ENCODE measurements at regions not wholly inside any gene's neighbourhood (a gene's known extent, or its start where the extent isn't known, plus 50 kb on each side); places are given as distances from the start of the nearest gene placed in this dataset.
A peak's percentile ranks its signal among the peaks of the same experiment; 100 is the strongest.

DNA sequence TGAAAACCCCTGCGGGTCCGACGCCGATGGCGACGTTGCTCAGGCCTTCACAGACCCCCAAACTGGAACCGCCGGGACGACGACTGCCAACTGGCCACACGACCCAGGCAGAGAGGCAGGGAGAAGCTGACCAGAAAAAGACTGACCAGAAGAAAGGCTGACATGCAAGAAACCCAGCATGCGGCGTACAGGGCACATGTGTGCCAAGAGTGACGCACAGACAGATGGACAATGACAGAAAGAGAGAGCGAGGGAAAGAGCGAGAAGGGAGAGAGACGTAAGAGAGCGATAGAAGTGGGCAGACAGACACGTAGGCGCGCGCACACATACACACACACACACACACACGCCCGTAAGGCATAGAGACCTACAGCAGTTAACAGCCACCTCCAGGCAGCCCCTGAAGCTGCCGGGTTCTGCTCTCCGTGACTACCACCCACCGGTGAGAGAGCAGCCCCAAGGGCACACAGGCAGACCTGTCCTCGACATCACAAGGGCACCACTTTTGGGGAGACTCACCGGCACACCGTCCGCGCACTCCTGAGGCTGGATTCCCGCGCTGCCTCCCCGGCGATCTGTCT, 67.2 kb upstream of the ZNF527 start:
- no peak for DNase-seq

DNA sequence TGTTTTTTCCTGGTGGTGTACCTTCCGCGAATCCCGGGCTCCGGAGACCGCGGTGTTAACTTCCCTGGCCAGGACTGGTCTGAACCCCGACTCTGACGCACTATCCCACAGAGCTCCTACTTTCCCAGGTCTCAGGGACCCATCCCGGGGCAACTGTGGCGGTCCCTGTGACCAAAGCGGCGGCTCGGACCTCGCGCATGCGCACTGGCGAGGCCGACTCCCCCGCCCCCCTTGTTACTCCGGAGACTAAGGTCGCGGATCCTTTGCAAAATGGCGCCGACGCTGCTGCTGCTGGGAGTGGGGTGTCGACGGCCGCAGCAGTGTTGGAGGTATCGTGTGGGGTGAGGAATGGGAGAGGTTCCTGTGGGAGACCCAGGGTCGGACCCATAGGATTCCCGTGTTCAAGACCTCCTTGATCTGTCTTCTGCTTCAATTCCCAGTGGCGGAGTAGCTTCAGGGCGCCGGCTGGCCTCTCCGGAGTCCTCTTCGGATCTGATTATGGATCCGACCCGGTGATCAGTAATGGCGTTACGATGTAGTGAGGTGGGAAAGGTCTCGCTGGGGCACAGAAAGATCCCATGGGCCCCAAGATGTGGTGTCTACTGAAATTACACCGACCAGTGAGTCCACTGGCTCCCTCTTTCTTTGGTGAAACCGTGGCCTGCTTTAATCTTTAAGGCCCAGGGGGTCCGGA, 66.6 kb upstream of the ZNF527 start:
- DNase-seq, result no peak

GRCh38 chr19:37304884-37305255, 66.0 kb upstream of the ZNF527 start:
- no peak for DNase-seq

DNA sequence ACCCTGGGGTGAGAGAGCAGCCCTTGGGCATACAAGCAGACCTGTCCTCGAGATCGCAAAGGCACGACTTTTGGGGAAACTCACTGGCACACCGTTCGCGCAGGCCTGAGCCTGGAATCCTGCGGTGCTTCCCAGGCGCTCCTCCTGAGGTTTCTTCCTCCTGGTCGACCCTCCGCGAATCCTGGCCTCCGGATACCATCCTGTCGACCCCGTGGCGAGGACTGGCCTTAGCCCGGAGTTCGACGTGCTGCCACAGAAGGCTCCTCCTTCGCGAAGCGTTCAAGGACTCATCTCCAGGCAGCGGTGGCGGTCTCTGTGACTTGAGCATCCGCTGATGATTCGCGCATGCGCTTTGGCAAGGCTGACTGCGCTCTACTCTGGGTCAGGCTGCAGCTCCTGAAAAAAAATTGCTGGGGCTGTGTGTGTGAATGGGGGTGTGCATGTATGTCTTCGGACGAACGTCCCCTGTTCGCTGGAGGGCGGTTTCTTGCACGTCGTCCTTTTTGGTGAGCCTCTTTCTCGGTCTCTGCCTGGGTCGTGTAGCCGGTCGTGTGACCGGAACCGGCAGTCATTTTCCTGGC, 64.4 kb upstream of the ZNF527 start:
- no peak for DNase-seq

GRCh38 chr19:37309834-37310575, 60.9 kb upstream of the ZNF527 start:
- peak; percentile 17 to 36 for DNase-seq

DNA sequence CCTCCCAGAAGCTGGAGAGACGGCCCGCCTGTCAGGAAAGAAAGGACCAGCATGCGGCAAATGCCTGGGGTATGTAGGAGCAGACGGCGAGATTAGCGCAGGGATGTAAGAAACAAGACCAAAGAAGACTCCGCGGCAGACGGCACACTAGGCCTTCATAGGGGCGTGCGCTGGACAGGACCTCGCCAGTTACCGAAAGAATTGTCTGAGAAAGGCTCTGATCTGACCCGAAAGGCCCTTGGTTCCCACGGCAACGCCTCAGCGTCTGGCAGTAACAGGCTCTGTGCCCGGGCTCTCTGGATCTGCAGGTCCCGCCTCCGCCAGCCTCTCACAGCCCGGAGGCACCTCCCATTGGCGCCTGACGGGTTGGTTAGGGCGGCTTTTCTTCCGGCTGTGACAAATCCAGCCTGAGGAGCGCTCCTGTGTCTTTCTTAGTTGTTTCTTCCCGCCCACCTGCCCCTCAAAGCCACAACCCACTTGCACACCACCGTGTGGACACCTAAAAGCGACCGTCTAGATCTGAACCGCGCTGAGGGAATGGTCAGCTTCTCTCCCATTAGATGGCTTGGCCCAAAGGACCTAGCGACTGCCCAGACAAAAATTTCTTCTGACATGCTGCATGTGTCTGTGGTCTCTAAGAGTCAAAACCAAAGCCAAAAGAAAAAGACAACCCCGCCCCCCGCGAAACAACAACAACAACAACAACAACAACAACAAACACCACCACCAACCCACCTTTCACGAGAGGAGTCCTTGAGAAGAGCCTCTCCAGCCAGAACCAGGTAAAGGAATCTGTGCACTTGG, 58.2 kb upstream of the ZNF527 start:
- DNase-seq, result peak; percentile 27 to 42

DNA sequence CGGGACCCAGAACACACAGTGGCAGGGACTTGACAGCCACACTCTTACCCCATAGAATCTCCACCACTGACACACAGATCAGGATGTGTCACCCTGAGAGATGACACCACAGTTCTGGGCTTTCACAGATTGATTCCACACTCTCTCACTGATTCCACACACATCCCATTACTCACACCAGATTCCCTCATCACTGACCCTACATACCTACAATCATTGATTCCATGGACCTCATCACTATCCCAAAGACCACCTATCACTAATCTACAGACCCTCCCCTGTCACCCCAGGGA, 57.6 kb upstream of the ZNF527 start:
- no peak for DNase-seq

DNA sequence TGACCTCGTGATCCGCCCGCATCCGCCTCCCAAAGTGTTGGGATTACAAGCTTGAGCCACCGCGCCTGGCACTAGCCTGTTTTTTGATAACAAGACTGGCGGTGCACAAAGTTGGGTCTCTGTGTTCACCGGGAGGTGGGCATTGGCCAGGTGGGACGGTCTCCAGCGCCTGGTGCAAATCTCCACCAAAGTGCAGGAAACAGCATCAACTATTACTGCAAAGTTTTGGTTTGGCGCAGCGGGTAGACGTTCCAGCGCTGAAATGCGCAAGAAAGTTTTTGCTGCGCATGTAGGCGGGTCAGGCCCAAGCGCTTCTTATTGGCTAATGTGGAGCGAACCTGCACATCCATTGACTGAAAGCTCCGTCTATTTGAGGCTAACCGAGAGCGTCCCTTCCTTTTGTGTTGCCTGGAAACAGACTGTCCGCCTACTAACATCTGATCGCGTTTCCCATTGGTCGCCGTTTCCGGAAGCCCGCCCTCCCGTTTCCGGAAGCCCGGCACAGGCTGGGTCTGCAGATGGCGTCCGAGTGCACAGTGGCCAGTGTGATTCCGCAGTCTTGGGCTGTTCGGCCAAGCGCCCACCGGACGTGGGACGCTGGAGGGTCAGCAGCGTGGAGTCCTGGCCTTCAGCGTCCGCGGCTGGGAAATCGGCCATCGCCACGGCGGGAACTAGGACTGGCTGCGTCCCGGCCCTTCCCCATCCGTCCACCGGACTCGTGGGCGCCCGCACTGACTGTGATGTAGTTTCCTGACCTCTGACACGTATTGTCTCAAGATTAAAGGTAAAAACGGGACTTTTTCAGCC, 53.3 kb upstream of the ZNF527 start:
- DNase-seq, result peak; percentile 97

- peak; percentile 14 to 27 for DNase-seq
These were observed 49.9 kb upstream of the ZNF527 start for GRCh38 chr19:37320988-37321387.

Data from NCI-H526 (cell line).